K562 (cell line): ENCODE measurements at regions not wholly inside any gene's neighbourhood (a gene's known extent, or its start where the extent isn't known, plus 50 kb on each side); places are given as distances from the start of the nearest gene placed in this dataset.

Experiments used
- ATAC-seq: fragments of 200-7000 bp; cut with Tn5 transposase; 3 replicates; pipeline ENCODE4 v1.9.1; 2020; ENCODE audit warnings: moderate library complexity
- BruUV-seq: library from RNA; stranded (reverse); fragments of 400-500 nt; replicated peaks from 2 replicates; lab custom pipeline; 2021; lab: Mats Ljungman, UMichigan
- CTCF ChIA-PET: fragments of 300-600 bp; formaldehyde crosslinking; extraction: SDS; loops from one replicate; lab custom pipeline; 2021; ENCODE audit warnings: low intra/inter-chr PET ratio; lab: Yijun Ruan, JAX
- POLR2A ChIA-PET: fragments of 300-600, 350-650 bp; sonication (Branson Sonifier 250); formaldehyde crosslinking; extraction: SDS; loops from one replicate; lab custom pipeline; 2021; ENCODE audit warnings: antibody characterized with exemption, inconsistent platforms; lab: Yijun Ruan, JAX
- DNase-seq, 4 experiments: peaks; one replicate each; pipeline versions ENCODE4 v3.0.0 to v3.0.0-alpha.2; 2011 to 2018; ENCODE audit warnings: low spot score in 3 of 4, mixed read lengths in 3 of 4; ENCODE audit errors: extremely low read depth in 1 of 4
- FAIRE-seq: peaks from 2 replicates; lab custom pipeline; 2011; peaks lifted over from hg19 to GRCh38; lab: Jason Lieb, UNC
- H2AFZ ChIP-seq: 2 replicates; pipeline ENCODE4 v1.6.0; 2011; ENCODE audit warnings: low read depth, low read length, control low read depth, inconsistent platforms
- H3K27ac ChIP-seq: fragments of 200-600 bp; 3 replicates; pipeline ENCODE4 v1.8.0; 2011; ENCODE audit warnings: low read depth, mild to moderate bottlenecking, control low read depth, inconsistent platforms, low read length, moderate library complexity, mixed read lengths; ENCODE audit errors: extremely low read depth
- H3K27me3 ChIP-seq, 2 experiments: fragments of 300-600 bp in 1 of 2; 2 replicates in 1 of 2; 3 replicates in 1 of 2; pipeline versions ENCODE4 v1.6.0 to v1.8.0; 2011; ENCODE audit warnings: inconsistent platforms in 2 of 2, low read length in 2 of 2, mild to moderate bottlenecking in 1 of 2, mixed read lengths in 1 of 2, moderate library complexity in 1 of 2; ENCODE audit not compliant: control insufficient read depth in 2 of 2, insufficient read depth in 2 of 2
- H3K36me3 ChIP-seq: fragments of 300-600 bp; 3 replicates; pipeline ENCODE4 v1.8.0; 2011; ENCODE audit warnings: mild to moderate bottlenecking, low read length, inconsistent platforms; ENCODE audit not compliant: control insufficient read depth, insufficient read depth
- H3K4me1 ChIP-seq, 2 experiments: fragments of 200-600 bp in 1 of 2; replicated peaks in 1 of 2; 2 replicates in 1 of 2; 3 replicates in 1 of 2; pipeline versions ENCODE4 v1.5.1 to v1.8.0; 2011; ENCODE audit warnings: inconsistent platforms in 2 of 2, low read length in 2 of 2, mild to moderate bottlenecking in 1 of 2, mixed read lengths in 1 of 2, moderate library complexity in 1 of 2; ENCODE audit not compliant: control insufficient read depth in 2 of 2, insufficient read depth in 2 of 2
- H3K4me2 ChIP-seq: 2 replicates; pipeline ENCODE4 v1.6.1; 2011; ENCODE audit warnings: low read length, control low read depth, inconsistent platforms, mixed read lengths; ENCODE audit not compliant: insufficient read depth
- H3K4me3 ChIP-seq: fragments of 200-600 bp; sonication (generic), shearing (Covaris generic); 2 replicates; pipeline ENCODE4 v1.5.1; 2016; ENCODE audit warnings: control low read depth, inconsistent platforms
- H3K79me2 ChIP-seq: fragments of 200-600 bp; 3 replicates; pipeline ENCODE4 v1.8.0; 2011; ENCODE audit warnings: low read length, inconsistent platforms; ENCODE audit not compliant: control insufficient read depth, insufficient read depth
- H3K9ac ChIP-seq, 2 experiments: 2 replicates each; pipeline versions ENCODE4 v1.6.0 to v1.6.1; 2011; ENCODE audit warnings: low read depth in 2 of 2, low read length in 2 of 2, control low read depth in 1 of 2, inconsistent platforms in 1 of 2, mild to moderate bottlenecking in 1 of 2, mixed read lengths in 1 of 2; ENCODE audit not compliant: insufficient read depth in 1 of 2
- H3K9me1 ChIP-seq: one replicate; pipeline ENCODE4 v1.6.0; 2011; ENCODE audit warnings: inconsistent platforms, mild to moderate bottlenecking, low read length, moderate library complexity; ENCODE audit not compliant: control insufficient read depth, insufficient read depth
- H3K9me3 ChIP-seq: replicated peaks from 2 replicates; pipeline ENCODE4 v1.5.1; 2011; ENCODE audit warnings: low read depth, low read length, inconsistent platforms; ENCODE audit not compliant: control insufficient read depth, insufficient read depth
- H4K20me1 ChIP-seq: replicated peaks from 2 replicates; pipeline ENCODE4 v1.6.1; 2011; ENCODE audit warnings: low read length, inconsistent platforms, mixed read lengths; ENCODE audit not compliant: control insufficient read depth, insufficient read depth
- CREB3 ChIP-seq: fragments of 450-650 bp; conservative IDR thresholded peaks from 2 replicates; pipeline ENCODE4 v1.6.1; 2016; ENCODE audit warnings: missing genetic modification characterization, low read depth, mild to moderate bottlenecking, missing compliant biosample characterization, moderate library complexity
- GTF2F1 ChIP-seq: IDR thresholded peaks from 2 replicates; pipeline ENCODE4 v1.6.1; 2011; ENCODE audit warnings: low read depth, low read length, improper control_type of control experiment
- KDM2B ChIP-seq: fragments of 250-450 bp; sonication (Bioruptor Pico); IDR thresholded peaks from 2 replicates; pipeline ENCODE4 v1.8.0; 2021; ENCODE audit warnings: mild to moderate bottlenecking, moderate library complexity
- TFE3 ChIP-seq: fragments of 450-650 bp; formaldehyde crosslinking; IDR thresholded peaks from 2 replicates; pipeline ENCODE4 v1.4.0; 2020; ENCODE audit warnings: mild to moderate bottlenecking, mixed read lengths
- USF2 ChIP-seq: sonication (generic); formaldehyde crosslinking; IDR thresholded peaks from 2 replicates; pipeline ENCODE4 v1.5.0; 2020; ENCODE audit warnings: missing genetic modification reagents
- WGBS: fragments of 100-300 bp; shearing (Covaris generic); methylation state at CpG from one replicate; pipeline ENCODE4 v1.1.6; 2016; ENCODE audit warnings: low coverage, mixed read lengths; ENCODE audit not compliant: insufficient coverage; ENCODE audit errors: missing lambda C conversion rate; 5-methylcytosine and 5-hydroxymethylcytosine counted together
- in situ Hi-C: fragments of 300-500 bp; cut with MboI; formaldehyde crosslinking; loops from 4 replicates; pipeline ENCODE4 v1.15.0; 2018; ENCODE audit warnings: inconsistent platforms, mixed read lengths
- intact Hi-C: fragments of 100-400 bp; cut with micrococcal nuclease; formaldehyde crosslinking; loops from 2 replicates; pipeline ENCODE4 v1.14.2; 2022

GRCh38 chr2:49367003-49367402, 212.7 kb upstream of the FSHR start:
- Histone ChIP-seq H3K79me2 (no peaks in the 10 kb centered on the region), H3K27ac (no peak overlapping the region), H3K9ac (no peak overlapping the region), H3K4me3 (no peak overlapping the region), H3K4me1 (no peaks in the 10 kb centered on the region), H3K4me2 (no peak overlapping the region), H3K27me3 (no peaks in the 10 kb centered on the region), H4K20me1 (no peaks in the 10 kb centered on the region), H3K9me3 (no peaks in the 10 kb centered on the region), H3K9me1 (no peaks in the 10 kb centered on the region), H3K36me3 (no peaks in the 10 kb centered on the region), H2AFZ (no peak overlapping the region)
- FAIRE-seq (no peak), ATAC-seq (no peak), DNase-seq (no peak)
- TF ChIP-seq KDM2B, result no peak
- TF ChIP-seq GTF2F1, result no peak
- no peak for TF ChIP-seq CREB3 (tag)
- in situ Hi-C loops (no loop called here), intact Hi-C loops (no loop called here)
- no TSS peak for BruUV-seq
- POLR2A ChIA-PET, result no interaction called here
- CTCF ChIA-PET, result no interaction called here

- Histone ChIP-seq H3K4me3 (no peak overlapping the region), H3K27ac (no peak overlapping the region), H3K4me1 (no peaks in the 10 kb centered on the region), H3K9me3 (no peaks in the 10 kb centered on the region; the same call in 1 of the 2 replicates), H3K36me3 (no peaks in the 10 kb centered on the region), H3K4me2 (no peak overlapping the region), H3K79me2 (no peaks in the 10 kb centered on the region), H4K20me1 (no peaks in the 10 kb centered on the region), H3K9ac (no peak overlapping the region), H2AFZ (no peak overlapping the region), H3K27me3 (no peaks in the 10 kb centered on the region), H3K9me1 (no peaks in the 10 kb centered on the region)
- no TSS peak for BruUV-seq
- in situ Hi-C loops (no loop called here), intact Hi-C loops (no loop called here)
- no peak for FAIRE-seq
- CTCF ChIA-PET, result no interaction called here
- POLR2A ChIA-PET, result no interaction called here
- no peak for ATAC-seq
- WGBS, result 0% methylated on average over 2 of the region's 2 CpGs
- TF ChIP-seq TFE3 (CRISPR knock-in tag), result peak; percentile 85
- no peak for TF ChIP-seq USF2 (CRISPR knock-in tag)
- DNase-seq, result no peak
Observed at GRCh38 chr2:49360407-49360767, 206.1 kb upstream of the FSHR start.
